ENCODE measurements at regions not wholly inside any gene's neighbourhood (a gene's known extent, or its start where the extent isn't known, plus 50 kb on each side); places are given as distances from the start of the nearest gene placed in this dataset.

DNA sequence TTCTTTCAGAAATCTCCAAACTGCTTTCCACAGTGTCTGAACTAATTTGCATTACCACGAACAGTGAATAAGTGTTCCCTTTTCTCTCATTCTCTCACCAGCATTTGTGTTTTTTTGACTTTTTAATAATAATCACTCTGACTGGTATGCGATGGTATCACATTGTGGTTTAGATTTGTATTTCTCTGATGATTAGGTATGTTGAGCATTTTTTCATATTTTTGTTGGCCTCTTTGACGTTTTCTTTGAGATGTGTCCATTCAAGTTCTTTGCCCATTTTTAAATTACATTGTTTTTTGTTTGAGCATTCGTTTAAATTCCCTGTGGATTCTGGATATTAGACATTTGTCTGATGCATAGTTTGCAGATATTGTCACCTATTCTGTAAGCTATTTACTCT, 1639.6 kb upstream of the TENM4 start:
- DNase-seq (ENCODE audit: low spot score), result no peak
- H3K9me3 Mint-ChIP-seq, result peaks cover 35% of the 10 kb centered on the region
- no peaks in the 10 kb centered on the region for H3K36me3 Mint-ChIP-seq (ENCODE audit: low read depth)
- H3K4me1 Mint-ChIP-seq (ENCODE audit: low read depth), result no peaks in the 10 kb centered on the region
- no peaks in the 10 kb centered on the region for H3K27me3 Mint-ChIP-seq (ENCODE audit: low read depth)
- no peak overlapping the region for H3K27ac Mint-ChIP-seq
- no peak overlapping the region for H3K4me3 Mint-ChIP-seq

DNA sequence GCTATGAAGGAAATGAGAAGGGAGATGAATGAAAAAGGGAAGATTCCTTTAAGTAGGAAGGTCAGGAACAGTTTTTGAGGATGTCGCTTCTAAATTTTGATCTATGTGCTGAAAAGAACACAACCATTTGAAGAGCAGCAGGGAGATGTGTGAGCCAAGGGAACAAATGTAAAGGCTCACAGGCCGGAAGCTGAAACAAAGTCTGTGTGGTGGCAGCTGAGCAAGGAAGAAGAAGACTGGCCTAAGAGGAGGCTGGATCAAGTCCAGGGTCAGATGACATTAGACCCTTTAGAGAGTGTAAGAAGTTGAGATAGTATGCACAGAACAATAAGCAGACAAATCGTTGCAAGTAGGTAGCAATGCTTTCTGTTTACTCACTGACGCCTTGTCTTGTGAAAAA, 1631.4 kb upstream of the TENM4 start:
- no peaks in the 10 kb centered on the region for H3K36me3 Mint-ChIP-seq (ENCODE audit: low read depth)
- no peak overlapping the region for H3K4me3 Mint-ChIP-seq
- DNase-seq (ENCODE audit: low spot score), result no peak
- H3K4me1 Mint-ChIP-seq (ENCODE audit: low read depth), result no peaks in the 10 kb centered on the region
- H3K27ac Mint-ChIP-seq, result no peak overlapping the region
- no peaks in the 10 kb centered on the region for H3K27me3 Mint-ChIP-seq (ENCODE audit: low read depth)
- peaks cover 24% of the 10 kb centered on the region for H3K9me3 Mint-ChIP-seq

- Mint-ChIP-seq H3K36me3 (ENCODE audit: low read depth) (no peaks in the 10 kb centered on the region), H3K4me1 (ENCODE audit: low read depth) (no peaks in the 10 kb centered on the region), H3K27ac (no peak overlapping the region), H3K27me3 (ENCODE audit: low read depth) (no peaks in the 10 kb centered on the region), H3K9me3 (peaks cover 23% of the 10 kb centered on the region), H3K4me3 (no peak overlapping the region)
- DNase-seq (ENCODE audit: low spot score), result no peak
Observed at GRCh38 chr11:81071606-81072005, 1630.8 kb upstream of the TENM4 start.

GRCh38 chr11:81070948-81071347, 1630.1 kb upstream of the TENM4 start:
- no peak for DNase-seq (ENCODE audit: low spot score)
- no peaks in the 10 kb centered on the region for H3K4me1 Mint-ChIP-seq (ENCODE audit: low read depth)
- H3K9me3 Mint-ChIP-seq, result peaks cover 18% of the 10 kb centered on the region
- no peaks in the 10 kb centered on the region for H3K27me3 Mint-ChIP-seq (ENCODE audit: low read depth)
- H3K27ac Mint-ChIP-seq, result no peak overlapping the region
- no peaks in the 10 kb centered on the region for H3K36me3 Mint-ChIP-seq (ENCODE audit: low read depth)
- no peak overlapping the region for H3K4me3 Mint-ChIP-seq

DNA sequence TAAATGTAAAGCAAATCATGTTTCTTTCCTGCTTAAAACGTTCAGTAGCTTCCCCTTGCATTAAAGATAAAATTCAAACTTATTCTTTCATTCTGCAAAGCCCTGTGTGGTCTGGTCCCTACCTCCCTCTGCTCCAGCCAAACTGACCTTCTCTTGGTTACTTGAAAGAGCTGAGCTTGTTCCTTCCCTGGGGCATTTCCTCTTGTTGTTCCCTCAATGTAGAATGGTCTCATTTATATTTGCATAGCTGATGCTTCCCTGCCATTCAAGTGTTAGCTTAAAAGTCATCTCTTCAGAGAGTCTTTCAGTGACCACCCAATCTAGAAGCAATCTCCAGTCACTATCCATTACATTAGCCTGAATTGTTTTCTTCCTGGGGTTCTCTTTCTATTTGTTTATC, 1618.5 kb upstream of the TENM4 start:
- Mint-ChIP-seq H3K27me3 (ENCODE audit: low read depth) (no peaks in the 10 kb centered on the region), H3K27ac (no peak overlapping the region), H3K4me3 (no peak overlapping the region), H3K4me1 (ENCODE audit: low read depth) (no peaks in the 10 kb centered on the region), H3K9me3 (peaks cover 10% of the 10 kb centered on the region), H3K36me3 (ENCODE audit: low read depth) (no peaks in the 10 kb centered on the region)
- no peak for DNase-seq (ENCODE audit: low spot score)

DNA sequence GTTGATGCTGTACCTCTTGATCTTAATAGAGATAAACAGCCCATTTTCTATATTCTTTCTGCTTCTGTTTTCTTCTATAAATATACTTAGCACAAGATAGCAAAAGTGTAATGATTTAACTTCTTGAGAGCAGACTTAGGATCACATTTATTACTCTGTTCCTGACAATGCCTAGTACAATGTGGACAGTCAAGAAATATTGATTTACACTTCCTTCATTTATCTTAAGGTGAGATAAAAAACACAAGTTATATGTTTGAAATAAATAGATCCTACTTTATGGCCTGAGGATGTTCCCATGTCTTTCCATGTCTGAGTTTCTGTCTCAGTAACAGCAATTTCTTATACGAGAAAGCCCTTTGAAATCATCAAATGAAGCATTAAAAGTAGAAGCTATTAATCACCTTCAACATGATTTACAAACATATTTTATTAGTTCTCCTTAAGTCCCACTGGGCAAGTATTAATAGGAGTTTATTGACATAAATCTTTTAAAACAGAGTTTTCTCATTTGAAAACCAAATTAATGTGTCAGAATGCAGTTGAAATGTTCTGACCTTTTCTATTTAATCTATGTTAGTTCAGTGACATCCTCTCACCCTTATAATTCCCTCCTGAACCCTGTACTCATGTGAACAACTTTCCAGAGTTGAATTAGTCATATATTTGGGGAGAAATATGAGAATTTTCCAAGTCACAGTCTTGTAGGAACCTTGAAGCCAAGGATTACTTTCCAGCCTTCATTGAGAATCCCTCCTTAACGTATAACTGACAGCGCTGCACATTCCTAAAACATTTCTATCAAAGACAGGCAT, 1611.7 kb upstream of the TENM4 start:
- Mint-ChIP-seq H3K27me3 (ENCODE audit: low read depth) (no peaks in the 10 kb centered on the region), H3K27ac (no peak overlapping the region), H3K36me3 (ENCODE audit: low read depth) (no peaks in the 10 kb centered on the region), H3K4me3 (no peak overlapping the region), H3K4me1 (ENCODE audit: low read depth) (no peaks in the 10 kb centered on the region), H3K9me3 (peaks cover 8% of the 10 kb centered on the region)
- no peak for DNase-seq (ENCODE audit: low spot score)

DNA sequence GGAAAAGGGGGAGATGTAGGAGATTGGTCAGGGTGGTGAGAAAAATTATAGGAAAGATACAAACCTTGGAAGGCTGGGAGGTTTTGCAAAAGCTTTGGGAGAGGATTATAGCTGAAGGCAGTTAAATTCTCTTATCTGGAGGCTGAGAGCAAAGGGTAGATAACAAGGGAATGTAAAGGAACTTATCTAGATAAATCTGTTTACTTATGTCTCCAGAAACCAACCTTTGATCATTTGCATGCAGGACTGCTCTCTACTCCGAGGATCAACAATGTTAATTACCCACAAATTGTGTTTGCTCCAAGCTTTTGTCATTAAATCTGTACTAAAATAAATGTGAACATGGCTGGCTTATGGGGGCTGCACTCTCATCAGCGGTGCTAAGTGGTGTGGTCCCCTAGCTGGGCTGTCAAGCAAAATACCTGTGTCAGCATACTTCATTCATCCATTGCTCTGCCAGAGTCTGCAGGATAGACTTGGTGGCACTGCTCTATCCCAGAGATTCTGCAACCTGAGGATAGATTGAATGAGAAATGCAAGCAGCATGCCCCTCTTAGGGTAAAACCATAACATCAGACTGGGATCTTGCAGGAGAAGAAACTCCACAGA, 1599.2 kb upstream of the TENM4 start:
- Mint-ChIP-seq H3K27ac (no peak overlapping the region), H3K9me3 (peaks cover 32% of the 10 kb centered on the region), H3K36me3 (ENCODE audit: low read depth) (no peaks in the 10 kb centered on the region), H3K4me3 (no peak overlapping the region), H3K4me1 (ENCODE audit: low read depth) (no peaks in the 10 kb centered on the region), H3K27me3 (ENCODE audit: low read depth) (no peaks in the 10 kb centered on the region)
- DNase-seq (ENCODE audit: low spot score), result no peak

DNA sequence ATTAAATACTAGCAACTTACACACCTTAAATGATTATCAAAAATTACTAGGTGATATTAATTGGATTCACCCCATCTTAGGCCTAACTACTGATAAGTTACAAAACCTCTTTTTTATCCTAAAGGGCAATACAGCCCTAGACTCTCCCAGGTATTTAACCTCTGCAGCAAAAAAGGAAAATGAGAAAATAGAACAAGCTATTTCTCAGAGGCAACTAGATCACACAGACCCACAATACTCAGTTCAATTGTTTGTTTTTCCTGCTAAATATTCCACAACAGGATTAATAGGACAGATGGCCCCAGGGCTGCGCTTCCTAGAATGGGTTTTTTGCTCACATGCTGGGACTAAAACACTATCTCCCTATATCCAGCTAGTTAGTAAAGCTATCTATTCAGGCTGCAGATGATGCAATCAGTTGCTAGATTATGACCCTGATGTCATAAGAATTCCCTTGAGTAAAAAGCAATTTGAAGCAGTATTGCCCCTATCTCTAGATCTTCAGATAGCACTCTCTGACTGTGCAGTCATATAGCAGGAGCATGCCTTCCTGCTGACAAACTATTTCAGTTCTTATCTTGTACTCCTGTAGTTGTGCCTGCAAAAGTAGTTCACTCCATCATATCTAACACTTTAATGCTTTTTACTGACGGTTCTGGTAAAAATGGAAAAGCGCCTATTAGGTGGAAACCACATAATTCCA, 1595.5 kb upstream of the TENM4 start:
- peaks cover 33% of the 10 kb centered on the region for H3K9me3 Mint-ChIP-seq
- no peaks in the 10 kb centered on the region for H3K27me3 Mint-ChIP-seq (ENCODE audit: low read depth)
- H3K4me3 Mint-ChIP-seq, result no peak overlapping the region
- no peak for DNase-seq (ENCODE audit: low spot score)
- no peaks in the 10 kb centered on the region for H3K36me3 Mint-ChIP-seq (ENCODE audit: low read depth)
- H3K27ac Mint-ChIP-seq, result no peak overlapping the region
- H3K4me1 Mint-ChIP-seq (ENCODE audit: low read depth), result no peaks in the 10 kb centered on the region

- Mint-ChIP-seq H3K9me3 (peaks cover 30% of the 10 kb centered on the region), H3K4me1 (ENCODE audit: low read depth) (no peaks in the 10 kb centered on the region)
Observed at GRCh38 chr11:81033779-81034540, 1593.1 kb upstream of the TENM4 start.

DNA sequence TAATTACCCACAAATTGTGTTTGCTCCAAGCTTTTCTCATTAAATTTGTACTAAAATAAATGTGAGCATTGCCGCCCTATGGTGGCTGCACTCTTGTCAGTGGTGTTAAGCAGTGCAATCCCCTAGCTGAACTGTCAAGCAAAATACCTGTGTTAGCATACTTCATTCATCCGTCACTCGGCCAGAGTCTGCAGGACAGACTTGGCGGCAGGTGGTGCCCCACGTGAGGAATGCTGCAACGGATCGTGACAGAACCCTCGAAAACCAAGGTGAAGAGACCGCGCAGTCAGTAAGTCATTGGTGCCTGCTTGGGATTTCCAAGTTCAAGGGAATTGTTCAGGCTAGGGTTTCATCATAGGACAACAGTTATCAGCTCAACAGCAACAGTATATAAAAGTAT, 1592.1 kb upstream of the TENM4 start:
- Mint-ChIP-seq H3K4me3 (no peak overlapping the region), H3K27ac (no peak overlapping the region), H3K4me1 (ENCODE audit: low read depth) (no peaks in the 10 kb centered on the region), H3K27me3 (ENCODE audit: low read depth) (no peaks in the 10 kb centered on the region), H3K9me3 (peaks cover 30% of the 10 kb centered on the region), H3K36me3 (ENCODE audit: low read depth) (no peaks in the 10 kb centered on the region)
- DNase-seq (ENCODE audit: low spot score), result no peak

More at GRCh38 chr11:81033779-81034540, 1593.1 kb upstream of the TENM4 start:
- no peak overlapping the region for H3K27ac Mint-ChIP-seq
- no peaks in the 10 kb centered on the region for H3K36me3 Mint-ChIP-seq (ENCODE audit: low read depth)
- DNase-seq (ENCODE audit: low spot score), result no peak
- no peak overlapping the region for H3K4me3 Mint-ChIP-seq
- no peaks in the 10 kb centered on the region for H3K27me3 Mint-ChIP-seq (ENCODE audit: low read depth)

GRCh38 chr11:81030186-81030585, 1589.4 kb upstream of the TENM4 start:
- no peaks in the 10 kb centered on the region for H3K27me3 Mint-ChIP-seq (ENCODE audit: low read depth)
- H3K9me3 Mint-ChIP-seq, result peaks cover 14% of the 10 kb centered on the region
- no peaks in the 10 kb centered on the region for H3K4me1 Mint-ChIP-seq (ENCODE audit: low read depth)
- H3K36me3 Mint-ChIP-seq (ENCODE audit: low read depth), result no peaks in the 10 kb centered on the region
- no peak overlapping the region for H3K27ac Mint-ChIP-seq
- no peak overlapping the region for H3K4me3 Mint-ChIP-seq
- no peak for DNase-seq (ENCODE audit: low spot score)

DNA sequence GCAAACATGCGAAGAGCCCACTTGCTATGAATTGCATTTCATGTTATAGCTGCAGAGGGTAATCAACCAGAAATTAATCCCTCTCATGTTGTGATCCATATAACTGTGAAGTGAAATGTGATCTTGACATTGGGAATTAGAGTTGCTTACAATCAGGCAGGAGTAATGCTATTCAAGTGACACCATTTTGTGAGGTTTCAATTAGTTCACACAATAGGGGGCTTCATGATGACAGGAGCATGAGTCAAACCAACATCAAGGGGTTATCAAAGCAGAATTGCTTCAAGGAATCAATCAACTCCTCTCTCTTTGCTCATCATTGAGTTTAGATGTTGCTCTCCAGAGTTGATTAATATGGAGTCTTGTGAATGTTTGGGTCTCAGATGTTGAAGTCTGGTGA, 1585.2 kb upstream of the TENM4 start:
- Mint-ChIP-seq H3K4me3 (no peak overlapping the region), H3K27ac (no peak overlapping the region), H3K9me3 (peaks cover 4% of the 10 kb centered on the region), H3K4me1 (ENCODE audit: low read depth) (no peaks in the 10 kb centered on the region), H3K27me3 (ENCODE audit: low read depth) (no peaks in the 10 kb centered on the region), H3K36me3 (ENCODE audit: low read depth) (no peaks in the 10 kb centered on the region)
- no peak for DNase-seq (ENCODE audit: low spot score)

DNA sequence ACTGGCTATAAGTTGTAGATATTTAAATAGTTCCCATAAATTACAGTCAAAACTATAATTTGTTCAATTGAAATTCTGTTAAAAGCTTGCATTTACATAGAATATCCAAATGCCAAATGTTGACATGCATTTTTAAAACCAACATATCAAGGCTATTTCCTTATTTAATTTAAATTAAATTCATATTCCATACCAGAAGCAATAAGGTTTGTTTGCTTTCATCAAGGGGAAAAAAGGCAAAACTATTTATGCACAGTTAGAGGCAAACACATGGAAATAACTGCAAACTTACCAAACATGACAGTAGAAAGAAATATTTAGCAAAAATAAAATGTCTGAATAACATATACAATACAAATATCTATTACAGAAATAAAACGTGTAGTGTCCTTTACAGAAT, 1581.2 kb upstream of the TENM4 start:
- H3K36me3 Mint-ChIP-seq (ENCODE audit: low read depth), result no peaks in the 10 kb centered on the region
- DNase-seq (ENCODE audit: low spot score), result no peak
- no peaks in the 10 kb centered on the region for H3K9me3 Mint-ChIP-seq
- no peaks in the 10 kb centered on the region for H3K27me3 Mint-ChIP-seq (ENCODE audit: low read depth)
- no peak overlapping the region for H3K27ac Mint-ChIP-seq
- no peaks in the 10 kb centered on the region for H3K4me1 Mint-ChIP-seq (ENCODE audit: low read depth)
- no peak overlapping the region for H3K4me3 Mint-ChIP-seq

DNA sequence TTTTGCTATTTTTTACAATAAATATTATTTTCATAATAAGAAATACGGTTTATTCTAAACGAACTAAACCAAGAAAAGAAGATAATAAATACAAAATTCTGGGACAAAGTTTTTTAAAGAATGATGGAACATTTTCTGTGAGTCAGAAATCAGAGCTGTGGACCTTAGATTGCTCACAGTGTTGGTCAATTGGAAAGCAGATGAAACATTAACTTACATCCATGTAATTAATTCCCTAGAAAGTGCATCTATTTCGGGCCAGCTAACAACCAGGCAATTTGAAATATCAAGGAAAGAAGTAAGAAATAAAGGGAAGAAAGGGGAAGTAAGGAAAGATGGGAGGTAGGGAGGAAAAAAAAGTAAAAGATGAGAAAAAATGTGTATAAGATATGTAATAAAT, 1569.8 kb upstream of the TENM4 start:
- H3K36me3 Mint-ChIP-seq (ENCODE audit: low read depth), result no peaks in the 10 kb centered on the region
- H3K27ac Mint-ChIP-seq, result no peak overlapping the region
- H3K4me1 Mint-ChIP-seq (ENCODE audit: low read depth), result no peaks in the 10 kb centered on the region
- no peaks in the 10 kb centered on the region for H3K27me3 Mint-ChIP-seq (ENCODE audit: low read depth)
- no peak overlapping the region for H3K4me3 Mint-ChIP-seq
- no peak for DNase-seq (ENCODE audit: low spot score)
- H3K9me3 Mint-ChIP-seq, result peaks cover 5% of the 10 kb centered on the region

Data from T-helper 2 cell treated with Interferon-gamma antibody and Interleukin-4, amounts not matched to agents 5 μg/mL and 100 μg/mL, for 36 hours (primary cell).